ENCODE measurements at regions not wholly inside any gene's neighbourhood (a gene's known extent, or its start where the extent isn't known, plus 50 kb on each side); places are given as distances from the start of the nearest gene placed in this dataset.

- TF ChIP-seq CTCF (IDR thresholded peaks at IDR 0.05) (no peak), EZH2 (IDR thresholded peaks at IDR 0.05; ENCODE audit: borderline replicate concordance, insufficient read depth, low read depth, low read length, poor library complexity, severe bottlenecking) (no peak)
Measured at GRCh38 chr18:46419391-46420141, 237.5 kb downstream of the LOXHD1 start.

All from B cell (primary cell).